Right forelimb (tissue), 1 donor: ENCODE measurements at regions not wholly inside any gene's neighbourhood (a gene's known extent, or its start where the extent isn't known, plus 50 kb on each side); places are given as distances from the start of the nearest gene placed in this dataset.
"Not testable (repeated sequence)": the region's sequence is repeated elsewhere in the genome, so short reads cannot be mapped to it uniquely, and the experiment has no call there.

Source experiments
- DNase-seq: peaks from one replicate; pipeline ENCODE4 v3.0.0-alpha.2; 2018

DNA sequence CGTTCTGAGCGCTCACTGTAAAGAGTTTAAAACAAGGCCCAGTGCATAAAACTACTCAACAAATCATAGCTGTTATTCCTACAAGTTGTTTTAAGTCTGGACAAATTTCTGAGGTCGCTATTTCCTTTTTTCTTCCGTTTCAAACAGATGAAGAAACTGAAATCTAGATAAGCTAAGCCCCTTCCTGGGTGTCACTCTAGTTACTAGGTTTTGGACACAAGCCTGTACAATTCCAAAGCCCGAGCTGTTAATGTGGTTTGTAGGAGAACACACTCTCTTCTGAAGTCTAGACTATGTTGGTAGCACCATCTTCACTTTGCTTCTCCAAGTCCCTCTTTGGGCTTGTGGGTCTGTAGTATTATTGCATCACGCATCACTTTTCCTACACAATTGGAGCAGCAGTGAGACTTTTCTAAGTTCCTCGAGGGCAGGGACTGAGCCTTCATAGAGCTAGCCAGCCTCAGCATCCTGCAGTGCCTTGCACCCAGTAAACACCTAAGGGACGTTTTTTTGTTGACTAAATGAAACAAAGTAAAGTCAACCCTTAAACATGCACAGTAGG, 142.6 kb upstream of the PROK2 start:
- DNase-seq: no peak

DNA sequence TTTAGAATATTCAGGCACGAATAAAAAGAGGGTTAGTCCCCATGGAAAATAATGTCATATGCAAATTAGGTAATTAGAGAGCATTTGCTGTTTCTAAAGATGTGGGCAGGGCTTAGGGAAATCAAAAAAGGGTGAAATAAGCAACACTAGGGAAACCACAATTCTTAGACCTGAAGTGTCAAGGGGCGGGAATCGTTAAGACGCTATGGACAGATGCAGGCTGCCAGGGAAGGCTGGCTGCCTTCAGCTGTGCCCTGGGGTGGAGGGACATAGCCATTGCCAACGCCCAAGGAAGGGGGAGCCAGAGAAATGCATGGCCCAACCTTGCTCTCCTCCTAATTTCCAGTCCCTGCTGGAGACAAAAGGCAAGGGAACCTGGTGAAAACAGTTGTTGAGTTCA, 141.7 kb upstream of the PROK2 start:
- DNase-seq: no peak

DNA sequence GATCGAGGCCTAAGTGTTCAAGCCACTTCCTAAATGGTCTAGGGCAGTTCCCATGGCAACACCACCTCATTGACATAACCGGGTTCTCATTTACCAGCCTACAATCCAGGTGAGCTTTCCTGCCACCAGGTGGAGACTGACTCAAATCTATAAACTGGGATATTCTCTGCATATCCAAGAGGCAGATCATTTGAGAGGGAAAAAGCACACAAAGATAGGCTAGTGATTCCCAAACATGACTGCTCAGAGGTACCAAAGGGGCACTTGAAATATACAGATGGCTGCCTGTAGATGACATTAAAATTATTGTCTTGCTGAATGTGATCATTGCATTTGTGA, 141.3 kb upstream of the PROK2 start:
- DNase-seq: no peak

DNA sequence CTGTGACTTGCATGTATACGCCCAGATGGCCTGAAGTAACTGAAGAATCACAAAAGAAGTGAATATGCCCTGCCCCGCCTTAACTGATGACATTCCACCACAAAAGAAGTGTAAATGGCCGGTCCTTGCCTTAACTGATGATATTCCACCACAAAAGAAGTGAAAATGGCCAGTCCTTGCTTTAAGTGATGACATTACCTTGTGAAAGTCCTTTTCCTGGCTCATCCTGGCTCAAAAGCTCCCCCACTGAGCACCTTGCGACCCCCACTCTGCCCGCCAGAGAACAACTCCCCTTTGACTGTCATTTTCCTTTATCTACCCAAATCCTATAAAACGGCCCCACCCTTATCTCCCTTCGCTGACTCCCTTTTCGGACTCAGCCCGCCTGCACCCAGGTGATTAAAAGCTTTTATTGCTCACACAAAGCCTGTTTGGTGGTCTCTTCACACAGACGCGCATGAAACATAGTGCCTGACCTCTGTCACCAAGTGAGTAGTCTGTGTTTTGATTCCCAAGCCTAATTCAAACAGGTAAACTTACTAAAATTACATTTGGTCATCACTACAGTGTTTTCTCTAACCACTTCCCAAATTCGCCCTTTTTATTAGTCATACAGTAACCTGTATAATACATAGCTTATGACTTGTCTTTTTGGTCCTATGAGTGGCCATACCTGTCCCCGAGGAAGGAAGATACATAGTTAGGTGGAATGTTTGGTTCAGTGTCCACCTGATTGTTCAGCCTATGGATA, 140.7 kb upstream of the PROK2 start:
- not testable (repeated sequence) for DNase-seq

DNA sequence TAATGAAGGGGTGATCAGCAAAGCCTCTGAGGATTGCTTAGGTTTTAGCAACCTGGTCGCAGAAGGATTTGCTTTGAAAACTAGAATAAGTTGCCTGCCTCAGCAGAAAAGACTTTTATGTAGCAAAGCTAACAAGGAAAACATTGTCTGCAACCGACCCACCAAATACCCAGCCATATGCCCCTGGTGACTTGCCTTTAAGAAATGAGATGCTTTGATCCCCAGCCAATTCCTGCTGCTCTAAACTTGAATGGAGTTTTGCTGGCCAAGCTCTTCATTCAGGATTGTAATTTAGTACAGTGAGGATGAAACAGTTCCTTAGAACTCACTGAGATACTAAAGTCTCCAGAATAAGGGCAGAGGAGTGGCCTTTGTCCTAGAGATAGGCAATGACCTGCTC, 139.8 kb upstream of the PROK2 start:
- DNase-seq: no peak

DNA sequence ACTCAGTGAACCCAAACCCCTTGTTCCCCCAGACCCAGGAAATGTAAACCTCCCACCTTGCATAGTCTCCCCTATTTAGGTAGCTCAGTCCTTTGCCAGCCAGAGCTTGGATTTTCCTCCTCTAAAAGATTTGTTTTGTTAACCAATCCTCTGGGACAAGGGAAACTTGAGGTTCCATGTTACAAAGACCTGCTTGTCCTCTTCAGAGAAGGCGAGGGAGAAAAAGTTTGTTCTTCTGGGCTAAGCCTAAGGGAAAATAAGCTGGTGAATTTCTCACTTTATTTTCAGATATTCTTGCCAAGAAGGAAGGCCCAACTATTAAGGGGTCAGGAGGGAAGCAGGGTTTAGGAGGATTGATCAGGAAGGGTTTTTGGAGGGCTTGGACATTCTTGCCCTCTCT, 136.1 kb upstream of the PROK2 start:
- DNase-seq: no peak

DNA sequence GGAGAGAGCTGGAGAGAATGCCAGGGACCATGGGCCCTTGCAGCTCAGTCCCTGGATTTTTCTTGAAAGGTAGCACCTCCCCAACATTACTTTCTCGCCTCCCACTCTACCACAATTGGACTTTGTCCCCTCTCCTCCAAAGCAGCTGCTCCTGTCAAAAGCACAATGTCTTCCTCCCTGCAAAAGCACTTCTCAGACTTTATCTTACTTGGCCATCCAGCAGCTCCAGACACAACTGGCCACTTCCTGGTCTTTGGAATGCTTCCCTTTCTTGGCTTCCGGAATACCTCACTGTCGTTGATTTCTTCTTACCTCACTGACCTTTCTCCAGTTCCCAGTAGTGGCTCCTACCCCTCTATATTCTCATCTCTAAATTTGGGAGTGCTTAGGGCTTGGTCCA, 134.6 kb upstream of the PROK2 start:
- DNase-seq: no peak

DNA sequence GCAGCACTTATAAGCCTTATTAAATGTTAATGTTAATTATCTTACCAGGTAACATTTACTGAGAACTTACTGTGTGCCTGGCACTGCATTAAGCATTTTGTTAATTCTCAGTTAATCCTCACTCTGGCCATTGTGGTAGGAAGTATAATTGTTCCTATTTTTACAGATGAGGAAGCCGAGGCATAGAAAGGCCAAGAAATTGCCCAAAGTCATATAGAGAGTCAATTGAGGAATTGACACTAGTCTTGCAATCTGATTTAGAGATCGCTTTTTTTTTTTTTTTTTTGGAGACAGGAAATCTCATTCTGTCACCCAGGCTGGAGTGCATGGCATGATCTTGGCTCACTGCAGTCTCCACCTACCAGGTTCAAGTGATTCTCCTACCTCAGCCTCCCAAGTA, 132.6 kb upstream of the PROK2 start:
- DNase-seq: no peak

DNA sequence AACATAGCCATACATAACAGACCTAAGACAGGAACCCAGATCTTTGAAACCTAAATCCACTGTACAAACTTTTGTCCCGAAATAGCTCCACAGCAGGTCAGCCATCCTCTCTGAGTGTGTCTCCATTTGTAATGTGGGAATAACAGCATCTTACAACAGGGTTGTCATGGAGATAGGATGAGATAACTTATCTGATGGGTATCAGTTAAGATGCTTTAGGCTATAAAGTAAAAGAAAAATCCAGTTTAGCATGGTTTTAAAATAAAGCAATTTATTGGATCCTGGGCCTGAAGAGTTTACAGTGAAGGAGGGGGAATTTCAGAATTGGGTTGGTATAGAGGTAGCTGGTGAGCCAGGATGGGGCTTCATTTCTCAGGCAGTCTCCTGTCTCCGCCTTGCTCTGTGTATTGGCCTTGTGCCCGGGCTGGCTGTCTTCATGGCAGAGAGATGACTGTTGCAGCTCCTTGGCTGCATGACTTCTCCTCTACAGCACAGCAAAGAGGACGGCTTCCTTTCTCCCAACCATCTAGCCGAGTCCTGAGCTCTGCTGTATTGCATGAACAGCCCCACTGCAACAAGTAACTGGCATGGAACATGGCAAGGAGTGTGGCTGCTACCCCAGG, 131.9 kb upstream of the PROK2 start:
- no peak for DNase-seq

DNA sequence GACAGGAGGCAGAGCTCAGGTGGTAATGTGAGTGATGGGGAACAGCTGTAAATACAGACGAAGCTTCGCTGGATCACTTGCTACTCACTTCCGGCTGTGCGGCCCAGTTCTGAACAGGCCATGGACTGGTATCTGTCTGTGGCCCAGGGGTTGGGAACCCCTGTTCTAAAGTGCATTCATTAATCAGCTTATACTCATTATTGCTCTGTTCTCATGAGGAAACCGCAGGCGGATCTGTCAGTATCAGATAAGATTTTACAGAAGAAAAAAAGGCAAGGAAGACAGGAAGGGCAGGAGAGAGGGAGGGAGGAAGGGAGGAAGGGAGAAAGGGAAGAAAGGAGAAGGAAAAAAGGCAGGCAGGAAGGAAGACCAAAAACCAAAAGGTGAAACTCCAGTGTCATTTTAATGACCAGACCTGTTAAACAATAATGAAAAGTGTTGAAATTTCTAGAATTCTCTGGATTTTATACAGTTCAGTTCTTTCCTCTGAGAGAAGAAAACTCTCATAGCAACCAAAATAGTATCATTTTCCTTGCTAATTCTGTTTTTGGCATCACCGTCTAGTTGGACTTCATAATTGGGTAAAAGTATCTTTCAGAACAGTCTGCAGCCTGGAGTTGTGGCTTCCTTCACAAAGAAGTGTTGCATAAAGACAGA, 128.0 kb upstream of the PROK2 start:
- no peak for DNase-seq

DNA sequence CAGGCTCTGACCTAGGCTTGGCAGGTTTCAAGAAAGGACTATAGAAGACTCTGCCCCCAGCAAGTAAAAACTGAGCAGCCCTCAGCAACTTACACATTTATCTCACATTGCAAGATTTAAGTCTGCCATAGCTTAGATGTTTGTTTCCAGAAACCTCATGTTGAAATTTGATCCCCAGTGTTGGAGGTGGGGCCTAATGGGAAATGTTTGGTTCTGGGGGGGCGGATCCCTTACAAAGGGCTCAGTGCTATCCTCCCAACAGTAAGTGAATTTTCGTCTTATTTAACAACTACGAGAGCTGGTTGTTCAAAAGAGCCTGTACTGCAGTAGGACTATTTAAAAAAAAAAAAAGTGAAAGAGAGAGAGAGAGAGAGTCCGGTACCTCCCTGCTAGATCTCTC, 125.2 kb upstream of the PROK2 start:
- no peak for DNase-seq

DNA sequence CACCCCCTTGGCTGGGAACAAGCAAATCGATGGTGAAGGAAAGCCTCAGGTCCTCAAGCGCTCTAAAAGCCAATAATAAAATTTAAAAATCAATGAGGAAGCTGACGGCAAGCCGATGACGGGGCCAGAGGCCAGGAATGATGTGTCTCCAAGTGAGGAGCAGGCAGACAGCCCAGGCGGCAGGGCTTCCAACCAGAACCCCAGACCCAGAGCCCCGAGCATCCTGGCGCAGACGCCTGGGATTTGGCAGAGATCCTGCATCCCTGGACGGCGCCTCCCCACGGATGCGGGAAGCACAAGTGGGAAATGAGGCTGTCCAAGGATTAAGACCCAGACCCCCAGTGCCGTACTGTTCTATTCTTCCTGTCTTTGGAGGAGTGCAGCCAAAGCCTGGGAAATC, 123.0 kb upstream of the PROK2 start:
- peak; percentile 57 for DNase-seq

DNA sequence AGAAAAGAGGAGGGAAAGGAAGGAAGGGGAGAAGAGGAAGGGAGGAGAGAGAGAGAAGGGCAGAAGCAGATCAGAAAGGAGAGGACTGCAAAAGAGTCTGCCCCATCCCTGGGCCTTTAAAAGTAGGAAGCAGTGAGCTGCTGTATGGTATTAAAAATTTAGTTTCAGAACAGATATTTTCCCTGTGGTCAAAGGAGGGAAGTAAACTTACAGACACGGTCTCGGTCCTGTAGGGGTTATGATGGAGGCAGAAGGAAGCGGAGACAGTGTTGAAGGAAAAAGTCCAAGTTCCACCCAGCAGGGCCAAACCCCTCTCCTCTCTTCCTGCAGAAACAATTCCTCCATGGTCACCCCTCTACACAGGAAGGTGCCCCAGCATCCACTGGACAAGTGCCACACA, 122.0 kb upstream of the PROK2 start:
- DNase-seq: no peak

DNA sequence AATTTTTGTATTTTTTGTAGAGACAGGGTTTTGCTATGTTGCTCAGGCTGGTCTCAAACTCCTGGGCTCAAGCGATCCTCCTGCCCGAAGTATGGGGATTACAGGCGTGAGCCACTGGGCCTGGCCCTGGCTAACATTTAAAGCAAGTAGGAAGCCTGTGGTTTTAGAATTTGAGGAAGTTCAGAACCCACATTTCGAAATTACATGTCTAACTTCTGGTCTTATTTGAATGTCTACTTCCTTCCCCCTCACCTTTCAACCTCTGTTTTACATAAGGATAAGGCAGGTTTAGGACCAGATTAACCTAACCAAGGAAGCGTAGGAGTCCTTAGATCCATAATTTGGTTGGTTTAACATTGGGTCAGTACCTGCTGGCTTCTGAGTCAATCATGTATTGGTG, 120.5 kb upstream of the PROK2 start:
- DNase-seq: no peak

DNA sequence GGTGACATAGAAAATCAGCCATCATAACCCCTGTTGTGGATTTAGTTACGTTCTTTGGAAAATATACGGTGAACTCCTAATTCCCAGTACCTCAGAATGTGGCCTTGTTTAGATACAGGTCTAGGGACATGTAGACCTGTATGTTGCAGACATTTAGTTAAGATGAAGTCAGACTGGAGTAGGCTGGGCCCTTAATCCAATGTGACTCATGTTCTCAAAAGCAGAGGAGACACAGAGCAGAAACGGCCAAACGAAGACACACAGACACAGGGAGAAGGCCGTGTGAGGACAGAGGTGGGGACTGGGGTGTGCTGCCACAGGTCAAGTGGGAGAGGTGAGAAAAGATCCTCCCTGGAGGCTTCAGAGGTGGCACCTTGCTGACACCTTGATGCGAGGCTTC, 119.0 kb upstream of the PROK2 start:
- no peak for DNase-seq

DNA sequence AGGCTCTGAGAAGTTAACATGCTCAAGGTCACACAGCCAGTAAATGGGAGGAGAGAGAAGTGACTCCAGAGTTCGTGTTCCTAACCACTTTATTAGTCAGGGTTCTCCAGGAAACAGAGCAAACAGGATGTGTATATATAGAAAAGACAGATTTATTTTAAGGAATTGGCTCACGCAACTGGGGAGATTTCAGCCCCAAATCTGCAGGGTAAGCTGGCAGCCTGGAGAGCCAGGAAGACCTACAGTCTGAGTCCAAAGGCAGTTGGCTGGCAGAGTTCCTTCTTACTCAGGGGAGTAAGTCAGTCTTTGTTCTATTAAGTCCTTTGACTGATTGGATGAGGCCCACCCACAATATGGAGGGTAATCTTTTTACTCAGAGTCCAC, 118.2 kb upstream of the PROK2 start:
- no peak for DNase-seq

DNA sequence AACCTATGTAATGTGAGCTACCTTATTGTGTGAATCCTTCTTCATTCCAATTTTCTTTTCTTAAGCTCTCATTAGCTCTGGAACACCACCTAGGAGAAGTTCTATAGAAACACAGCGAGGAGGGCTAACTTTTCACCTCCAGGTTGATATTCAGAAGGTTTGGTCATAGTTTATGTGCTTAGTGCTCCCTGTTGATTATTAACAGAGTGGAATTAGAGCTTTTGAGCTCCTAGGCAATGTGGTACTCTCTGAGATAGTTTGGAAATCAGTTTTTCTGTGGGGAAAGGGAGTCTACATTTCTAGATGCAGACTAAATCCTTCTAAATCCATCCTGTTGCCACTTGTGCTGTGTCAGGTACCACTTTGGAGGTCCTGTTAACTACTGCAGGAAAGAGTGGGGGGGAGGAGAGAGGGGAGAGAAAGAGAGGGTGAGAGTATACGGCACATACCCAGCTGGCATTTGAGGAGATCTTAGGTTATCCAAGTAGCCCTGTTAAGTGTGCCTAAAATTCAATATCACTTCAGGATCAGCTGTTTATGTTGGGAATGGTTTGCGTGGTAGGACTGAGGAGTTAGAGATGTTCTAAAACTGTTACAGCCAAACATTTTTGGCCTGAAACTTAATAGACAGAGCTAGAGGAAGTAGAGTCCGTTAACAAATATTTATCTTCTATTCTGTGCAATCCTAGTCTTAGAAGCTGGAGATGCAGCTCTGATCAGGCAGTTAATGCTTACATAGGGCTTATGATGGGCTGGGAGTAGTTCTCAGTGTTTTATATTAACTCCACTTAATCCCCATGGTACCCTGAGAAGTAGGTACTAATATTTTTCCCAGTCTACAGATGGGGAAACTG, 117.5 kb upstream of the PROK2 start:
- no peak for DNase-seq

DNA sequence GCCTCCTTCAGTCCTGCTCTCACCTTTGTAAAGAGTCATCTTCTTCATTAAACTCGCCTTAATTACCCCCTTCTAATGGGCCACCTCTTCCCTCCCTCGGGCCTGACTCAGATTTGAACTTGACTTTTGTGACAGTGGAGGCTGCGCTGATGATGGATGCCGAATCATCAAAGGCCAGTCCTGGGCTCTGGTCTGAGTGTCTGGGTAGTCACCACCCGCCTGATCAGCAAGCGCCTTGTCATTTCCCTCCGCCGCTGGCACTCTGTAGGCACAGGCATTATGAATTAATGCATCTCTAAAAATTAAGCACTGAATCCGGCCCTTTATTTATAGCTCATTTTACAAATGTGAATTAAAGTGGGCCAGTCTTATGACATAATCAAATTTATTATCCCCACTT, 116.7 kb upstream of the PROK2 start:
- DNase-seq: no peak

DNA sequence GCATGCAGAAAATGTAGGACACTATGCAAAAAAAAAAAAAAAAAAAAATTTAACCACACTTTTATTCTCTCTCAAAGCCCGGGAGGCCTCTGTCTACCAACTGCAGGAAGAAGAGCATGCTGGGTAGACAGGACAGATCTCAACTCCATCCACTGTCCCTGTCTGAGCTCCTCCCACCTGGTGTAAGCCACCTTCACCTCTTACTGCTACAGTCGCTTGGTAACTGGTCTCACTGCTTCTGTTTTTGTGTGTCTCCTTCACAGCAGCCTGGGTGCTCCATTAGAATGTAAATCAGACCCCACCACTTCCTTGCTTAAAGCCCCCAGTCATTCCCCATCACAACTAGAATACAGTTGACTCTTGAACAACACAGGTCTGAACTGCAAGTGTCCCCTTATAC, 115.1 kb upstream of the PROK2 start:
- no peak for DNase-seq

DNA sequence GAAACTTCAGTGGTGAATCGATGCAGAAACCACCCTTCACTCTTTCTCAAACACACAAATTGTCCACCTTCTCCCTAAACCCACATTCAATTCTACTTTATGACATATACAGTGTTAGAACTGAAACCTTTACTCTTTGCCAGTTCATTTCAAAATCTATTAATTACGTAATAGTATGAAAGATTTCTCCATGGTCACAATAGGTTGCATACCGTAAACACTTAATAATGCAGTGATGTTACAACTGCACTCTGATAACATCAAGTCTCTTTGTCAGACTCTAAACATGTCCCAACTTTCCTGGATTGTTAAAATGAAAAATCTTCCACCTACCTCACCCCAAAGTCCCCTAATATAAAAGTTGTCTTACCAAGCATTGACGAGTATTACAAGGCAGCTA, 111.8 kb upstream of the PROK2 start:
- DNase-seq: no peak

DNA sequence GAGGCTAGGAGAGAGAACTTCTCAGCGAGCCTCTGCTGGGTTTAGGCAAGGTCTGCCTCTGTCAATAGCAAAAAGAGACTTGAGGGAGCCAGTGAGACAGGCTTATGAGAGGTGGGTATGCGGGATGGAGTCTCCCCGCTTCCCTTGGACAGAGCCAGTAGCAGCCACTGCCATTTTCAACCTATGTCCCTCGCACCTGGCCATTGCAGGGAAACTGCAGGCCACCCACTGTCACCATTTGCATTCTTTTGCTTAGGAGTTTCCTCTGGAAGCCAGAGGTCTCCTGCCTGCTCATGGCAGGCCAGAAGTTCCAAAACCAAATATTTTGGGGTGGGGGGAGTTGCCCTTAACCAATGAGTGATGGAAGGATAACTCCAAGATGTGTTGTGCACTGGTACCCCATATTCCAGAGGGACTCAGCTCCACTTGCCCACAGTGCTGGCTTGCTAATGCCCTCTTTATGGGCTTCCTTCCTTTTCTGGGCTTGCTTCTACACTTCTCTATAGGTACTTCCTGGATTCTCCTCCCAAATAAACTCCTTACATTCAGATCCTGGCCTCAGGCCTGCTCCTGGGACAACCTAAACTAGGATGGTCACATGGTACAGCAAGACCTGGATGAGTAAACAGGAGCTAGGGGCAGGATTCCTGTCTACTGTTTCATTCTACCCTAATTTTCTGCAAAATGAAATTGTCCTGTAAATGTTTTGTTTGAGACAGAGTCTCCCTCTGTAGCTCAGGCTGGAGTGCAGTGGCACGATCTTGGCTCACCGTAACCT, 108.9 kb upstream of the PROK2 start:
- DNase-seq: no peak

DNA sequence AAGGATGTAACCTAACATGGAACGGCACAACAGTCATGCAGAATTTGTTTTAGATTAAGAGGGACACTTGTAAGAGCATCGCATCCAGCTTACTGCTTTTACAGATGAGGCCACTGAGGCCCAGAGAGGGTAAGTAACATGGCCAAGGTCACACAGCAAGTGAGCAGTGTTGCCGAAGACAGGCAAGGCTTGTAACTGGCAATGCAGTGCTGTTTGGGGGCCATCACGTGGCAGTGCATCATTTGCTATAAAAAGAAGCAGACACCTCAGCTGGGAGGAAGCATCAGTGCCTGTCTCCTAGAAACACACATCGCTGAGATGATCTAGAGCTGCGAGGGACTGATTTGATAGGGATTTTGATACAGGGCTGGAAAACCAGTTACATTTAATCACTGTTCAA, 108.2 kb upstream of the PROK2 start:
- no peak for DNase-seq

DNA sequence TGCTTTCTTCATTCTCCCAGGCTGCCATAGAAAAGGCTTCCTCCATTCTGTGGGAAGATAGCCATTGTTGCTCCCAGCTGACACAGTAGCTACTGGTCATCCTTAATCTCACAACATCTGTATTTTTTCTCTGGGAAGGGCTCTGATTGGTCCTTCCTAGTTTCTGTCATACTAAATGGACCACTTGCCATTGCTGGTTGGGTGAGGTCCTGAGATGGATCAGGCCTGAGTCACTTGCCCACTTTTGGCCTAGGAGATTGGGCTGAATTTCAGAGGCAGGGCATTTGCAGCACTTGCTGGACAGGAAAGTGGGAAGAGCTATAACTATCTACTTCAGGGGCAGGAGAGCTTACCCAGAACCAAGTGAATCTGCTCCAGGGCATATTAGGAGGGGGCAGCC, 106.5 kb upstream of the PROK2 start:
- no peak for DNase-seq
